Osteocyte (in vitro differentiated cells): ENCODE measurements at regions not wholly inside any gene's neighbourhood (a gene's known extent, or its start where the extent isn't known, plus 50 kb on each side); places are given as distances from the start of the nearest gene placed in this dataset.
A peak's percentile ranks its signal among the peaks of the same experiment; 100 is the strongest.
"Not testable (repeated sequence)": the region's sequence is repeated elsewhere in the genome, so short reads cannot be mapped to it uniquely, and the experiment has no call there.

Source experiments
- DNase-seq: peaks from one replicate; pipeline ENCODE4 v3.0.0; 2021; ENCODE audit warnings: mixed read lengths; ENCODE audit not compliant: unreplicated experiment; ENCODE audit errors: extremely low spot score
- H3K27ac Mint-ChIP-seq: one replicate; pipeline ENCODE4 v1.8.0; 2021; ENCODE audit warnings: mild to moderate bottlenecking, mixed read lengths; ENCODE audit not compliant: unreplicated experiment
- H3K27me3 Mint-ChIP-seq: one replicate; pipeline ENCODE4 v1.8.0; 2021; ENCODE audit warnings: mixed read lengths; ENCODE audit not compliant: unreplicated experiment
- H3K36me3 Mint-ChIP-seq: one replicate; pipeline ENCODE4 v1.8.0; 2021; ENCODE audit warnings: mixed read lengths; ENCODE audit not compliant: unreplicated experiment
- H3K4me1 Mint-ChIP-seq: one replicate; pipeline ENCODE4 v1.8.0; 2021; ENCODE audit warnings: mixed read lengths; ENCODE audit not compliant: unreplicated experiment
- H3K4me3 Mint-ChIP-seq: one replicate; pipeline ENCODE4 v1.8.0; 2021; ENCODE audit warnings: mild to moderate bottlenecking, moderate library complexity, mixed read lengths; ENCODE audit not compliant: unreplicated experiment
- H3K9me3 Mint-ChIP-seq: one replicate; pipeline ENCODE4 v1.8.0; 2021; ENCODE audit warnings: mixed read lengths; ENCODE audit not compliant: unreplicated experiment
- CTCF ChIP-seq: fragments of 200-600 bp; sonication (generic); IDR thresholded peaks from 2 replicates; pipeline ENCODE4 v1.5.0; 2021; ENCODE audit warnings: antibody characterized with exemption, mild to moderate bottlenecking, moderate library complexity

- TF ChIP-seq CTCF: no peak
- no peaks in the 10 kb centered on the region for H3K27me3 Mint-ChIP-seq
- no peak overlapping the region for H3K4me3 Mint-ChIP-seq
- H3K9me3 Mint-ChIP-seq: peaks cover 46% of the 10 kb centered on the region
- peak; percentile 68 for DNase-seq
- H3K4me1 Mint-ChIP-seq: no peaks in the 10 kb centered on the region
- no peaks in the 10 kb centered on the region for H3K36me3 Mint-ChIP-seq
- H3K27ac Mint-ChIP-seq: no peak overlapping the region
These were observed 340.4 kb downstream of the TCERG1L start for GRCh38 chr10:130971123-130971435.

- Mint-ChIP-seq H3K4me3 (no peak overlapping the region), H3K27ac (no peak overlapping the region), H3K4me1 (no peaks in the 10 kb centered on the region), H3K36me3 (no peaks in the 10 kb centered on the region), H3K9me3 (peaks cover 37% of the 10 kb centered on the region), H3K27me3 (no peaks in the 10 kb centered on the region)
- DNase-seq: peak; percentile 80
- no peak for TF ChIP-seq CTCF
These were observed 338.2 kb downstream of the TCERG1L start for GRCh38 chr10:130973127-130973839.

- Mint-ChIP-seq H3K27me3 (no peaks in the 10 kb centered on the region), H3K4me1 (no peaks in the 10 kb centered on the region), H3K9me3 (peaks cover 37% of the 10 kb centered on the region), H3K27ac (no peak overlapping the region), H3K36me3 (no peaks in the 10 kb centered on the region), H3K4me3 (no peak overlapping the region)
- no peak for DNase-seq
- TF ChIP-seq CTCF: no peak
These were observed 337.4 kb downstream of the TCERG1L start for GRCh38 chr10:130974166-130974565.

GRCh38 chr10:130975351-130975750 is 336.2 kb downstream of the TCERG1L start:
- H3K4me3 Mint-ChIP-seq, H3K4me1 Mint-ChIP-seq, DNase-seq, H3K36me3 Mint-ChIP-seq, H3K27me3 Mint-ChIP-seq, H3K27ac Mint-ChIP-seq: not testable (repeated sequence)
- H3K9me3 Mint-ChIP-seq: peaks cover 34% of the 10 kb centered on the region

DNA sequence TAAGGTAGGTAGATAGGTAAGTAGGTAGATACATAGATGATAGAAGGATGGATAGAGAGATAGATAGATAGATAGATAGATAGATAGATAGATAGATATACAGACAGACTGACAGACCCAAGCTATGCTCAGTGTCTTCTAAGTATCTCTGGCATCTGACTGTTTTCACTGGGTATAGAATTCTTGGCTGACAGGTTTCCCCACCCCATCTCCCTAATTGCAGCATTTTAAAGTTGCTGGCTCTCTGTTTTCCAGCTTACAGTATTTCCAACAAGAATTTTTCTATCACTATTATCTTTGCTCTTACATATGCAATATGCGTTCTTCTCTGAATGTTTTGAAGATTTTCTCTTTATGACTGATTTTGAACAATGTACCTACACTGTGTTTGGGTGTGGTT is 328.7 kb downstream of the TCERG1L start:
- no peaks in the 10 kb centered on the region for H3K27me3 Mint-ChIP-seq
- H3K36me3 Mint-ChIP-seq: no peaks in the 10 kb centered on the region
- H3K4me3 Mint-ChIP-seq: no peak overlapping the region
- H3K27ac Mint-ChIP-seq: no peak overlapping the region
- TF ChIP-seq CTCF: no peak
- H3K4me1 Mint-ChIP-seq: no peaks in the 10 kb centered on the region
- no peak for DNase-seq
- peaks cover 36% of the 10 kb centered on the region for H3K9me3 Mint-ChIP-seq

DNA sequence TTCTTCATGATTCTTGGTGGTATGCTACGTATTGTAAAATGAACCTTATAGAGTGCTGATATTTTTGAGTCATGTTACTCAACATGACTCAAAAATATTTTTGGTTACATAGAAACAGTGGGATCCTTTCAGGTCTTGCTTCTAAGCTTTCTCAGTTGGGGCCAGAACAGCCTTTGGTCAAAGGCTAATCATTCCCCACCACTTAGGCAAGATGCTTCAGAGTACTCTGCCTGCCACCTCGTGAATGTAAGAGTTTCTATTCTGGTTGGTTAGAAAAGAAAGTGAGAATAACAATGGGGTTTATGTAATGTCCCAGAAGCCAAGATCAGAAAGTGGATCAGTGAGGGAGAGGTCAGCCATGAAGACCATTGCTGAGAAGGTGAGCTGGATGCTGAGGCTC is 327.8 kb downstream of the TCERG1L start:
- Mint-ChIP-seq H3K4me1 (no peaks in the 10 kb centered on the region), H3K27me3 (no peaks in the 10 kb centered on the region), H3K9me3 (peaks cover 33% of the 10 kb centered on the region), H3K36me3 (no peaks in the 10 kb centered on the region), H3K27ac (no peak overlapping the region), H3K4me3 (no peak overlapping the region)
- no peak for DNase-seq
- TF ChIP-seq CTCF: no peak
